Peyer's patch (tissue), 4 donors: ENCODE measurements at regions not wholly inside any gene's neighbourhood (a gene's known extent, or its start where the extent isn't known, plus 50 kb on each side); places are given as distances from the start of the nearest gene placed in this dataset.

Experiments used
- DNase-seq, 3 donors: peaks; one replicate each; pipeline ENCODE4 v3.0.0-alpha.2; 2017 to 2019
- H3K27ac ChIP-seq, 4 donors: fragments of 200-600 bp; sonication (generic); one replicate each; pipeline ENCODE4 v1.5.1; 2016 to 2019
- H3K27me3 ChIP-seq, 2 donors: fragments of 200-600 bp; sonication (generic); one replicate each; pipeline ENCODE4 v1.5.1; 2019
- H3K36me3 ChIP-seq, 3 donors: fragments of 200-600 bp; sonication (generic); one replicate each; pipeline ENCODE4 v1.5.1; 2016 to 2019
- H3K4me1 ChIP-seq, 4 donors: fragments of 200-600 bp; sonication (generic); one replicate each; pipeline ENCODE4 v1.5.1; 2016 to 2019
- H3K4me3 ChIP-seq, 4 donors: fragments of 200-600 bp; sonication (generic); 1 replicate in 3 of 4; 2 replicates in 1 of 4; pipeline ENCODE4 v1.5.1; 2016 to 2019; ENCODE audit warnings: mild to moderate bottlenecking in 1 of 4
- H3K9me3 ChIP-seq, 4 donors: fragments of 200-600 bp; sonication (generic); one replicate each; pipeline ENCODE4 v1.5.1; 2016 to 2019; ENCODE audit warnings: mild to moderate bottlenecking in 1 of 4
- CTCF ChIP-seq, 6 experiments: fragments of 450-650 bp in 4 of 6; fragments of 200-600 bp in 2 of 6; sonication (generic) in 1 of 6; IDR thresholded peaks; one replicate each; pipeline ENCODE4 v1.5.1; 2017 to 2019; ENCODE audit warnings: antibody characterized with exemption in 6 of 6, mild to moderate bottlenecking in 3 of 6, moderate library complexity in 1 of 6
- POLR2A ChIP-seq, 2 donors: fragments of 450-650 bp; IDR thresholded peaks; one replicate each; pipeline ENCODE4 v1.5.1; 2017; ENCODE audit warnings: antibody characterized with exemption in 2 of 2, mild to moderate bottlenecking in 2 of 2, moderate library complexity in 2 of 2

GRCh38 chr11:130694488-130695045, 221.7 kb downstream of the SNX19 start:
- no peaks in the 10 kb centered on the region for H3K27me3 ChIP-seq
- no peaks in the 10 kb centered on the region for H3K36me3 ChIP-seq
- TF ChIP-seq POLR2A (IDR thresholded peaks at IDR 0.05) = no peak
- no peak for TF ChIP-seq CTCF (IDR thresholded peaks at IDR 0.05)
- DNase-seq = no peak
- H3K9me3 ChIP-seq = no peaks in the 10 kb centered on the region
- no peak overlapping the region for H3K4me3 ChIP-seq
- H3K27ac ChIP-seq = no peak overlapping the region
- H3K4me1 ChIP-seq = no peaks in the 10 kb centered on the region

GRCh38 chr11:130698174-130698573, 218.1 kb downstream of the SNX19 start:
- no peaks in the 10 kb centered on the region for H3K9me3 ChIP-seq
- TF ChIP-seq CTCF (IDR thresholded peaks at IDR 0.05) = no peak
- no peaks in the 10 kb centered on the region for H3K4me1 ChIP-seq
- H3K4me3 ChIP-seq = no peak overlapping the region
- no peak for DNase-seq
- H3K27ac ChIP-seq = no peak overlapping the region
- H3K36me3 ChIP-seq = no peaks in the 10 kb centered on the region
- H3K27me3 ChIP-seq = no peaks in the 10 kb centered on the region

- no peaks in the 10 kb centered on the region for H3K4me1 ChIP-seq
- H3K9me3 ChIP-seq = no peaks in the 10 kb centered on the region
- DNase-seq = no peak
- H3K27me3 ChIP-seq = no peaks in the 10 kb centered on the region
- H3K36me3 ChIP-seq = no peaks in the 10 kb centered on the region
- TF ChIP-seq CTCF (IDR thresholded peaks at IDR 0.05) (no peak), POLR2A (IDR thresholded peaks at IDR 0.05) (no peak)
- H3K27ac ChIP-seq = no peak overlapping the region
- no peak overlapping the region for H3K4me3 ChIP-seq
Measured at GRCh38 chr11:130699561-130699960, 216.7 kb downstream of the SNX19 start.

- H3K4me1 ChIP-seq = no peaks in the 10 kb centered on the region
Measured at GRCh38 chr11:130700092-130700491, 216.2 kb downstream of the SNX19 start.

GRCh38 chr11:130703489-130704190, 212.6 kb downstream of the SNX19 start:
- H3K27ac ChIP-seq = no peak overlapping the region
- DNase-seq = no peak

More at GRCh38 chr11:130700092-130700491, 216.2 kb downstream of the SNX19 start:
- no peak overlapping the region for H3K4me3 ChIP-seq
- no peaks in the 10 kb centered on the region for H3K36me3 ChIP-seq
- TF ChIP-seq CTCF (IDR thresholded peaks at IDR 0.05) (no peak), POLR2A (IDR thresholded peaks at IDR 0.05) (no peak)
- H3K27me3 ChIP-seq = no peaks in the 10 kb centered on the region
- no peaks in the 10 kb centered on the region for H3K9me3 ChIP-seq
- no peak for DNase-seq
- no peak overlapping the region for H3K27ac ChIP-seq

More at GRCh38 chr11:130703489-130704190, 212.6 kb downstream of the SNX19 start:
- Histone ChIP-seq H3K36me3 (no peaks in the 10 kb centered on the region), H3K4me1 (no peaks in the 10 kb centered on the region), H3K27me3 (no peaks in the 10 kb centered on the region), H3K4me3 (no peak overlapping the region), H3K9me3 (no peaks in the 10 kb centered on the region)
- no peak for TF ChIP-seq POLR2A (IDR thresholded peaks at IDR 0.05)
- no peak for TF ChIP-seq CTCF (IDR thresholded peaks at IDR 0.05)
